Prostate gland (tissue), 2 donors: ENCODE measurements at regions not wholly inside any gene's neighbourhood (a gene's known extent, or its start where the extent isn't known, plus 50 kb on each side); places are given as distances from the start of the nearest gene placed in this dataset.

Experiments
- POLR2AphosphoS5 ChIP-seq: sonication (generic); formaldehyde crosslinking; IDR thresholded peaks from one replicate; pipeline ENCODE4 v1.6.1; 2017; ENCODE audit warnings: antibody characterized with exemption
- TF ChIP-seq, protein P1 (sequence below), 4 experiments: fragments of 200-600 bp in 2 of 4; fragments of 450-650 bp in 2 of 4; sonication (generic) in 2 of 4; IDR thresholded peaks; 1 replicate in 3 of 4; 2 replicates in 1 of 4; pipeline ENCODE4 v1.5.1; 2016 to 2019; ENCODE audit warnings: antibody characterized with exemption in 4 of 4, mild to moderate bottlenecking in 2 of 4, moderate library complexity in 2 of 4

- TF ChIP-seq, protein P1, sequence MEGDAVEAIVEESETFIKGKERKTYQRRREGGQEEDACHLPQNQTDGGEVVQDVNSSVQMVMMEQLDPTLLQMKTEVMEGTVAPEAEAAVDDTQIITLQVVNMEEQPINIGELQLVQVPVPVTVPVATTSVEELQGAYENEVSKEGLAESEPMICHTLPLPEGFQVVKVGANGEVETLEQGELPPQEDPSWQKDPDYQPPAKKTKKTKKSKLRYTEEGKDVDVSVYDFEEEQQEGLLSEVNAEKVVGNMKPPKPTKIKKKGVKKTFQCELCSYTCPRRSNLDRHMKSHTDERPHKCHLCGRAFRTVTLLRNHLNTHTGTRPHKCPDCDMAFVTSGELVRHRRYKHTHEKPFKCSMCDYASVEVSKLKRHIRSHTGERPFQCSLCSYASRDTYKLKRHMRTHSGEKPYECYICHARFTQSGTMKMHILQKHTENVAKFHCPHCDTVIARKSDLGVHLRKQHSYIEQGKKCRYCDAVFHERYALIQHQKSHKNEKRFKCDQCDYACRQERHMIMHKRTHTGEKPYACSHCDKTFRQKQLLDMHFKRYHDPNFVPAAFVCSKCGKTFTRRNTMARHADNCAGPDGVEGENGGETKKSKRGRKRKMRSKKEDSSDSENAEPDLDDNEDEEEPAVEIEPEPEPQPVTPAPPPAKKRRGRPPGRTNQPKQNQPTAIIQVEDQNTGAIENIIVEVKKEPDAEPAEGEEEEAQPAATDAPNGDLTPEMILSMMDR (IDR thresholded peaks at IDR 0.05): no peak
- no peak for TF ChIP-seq POLR2AphosphoS5
These were observed 84.8 kb upstream of the PTPRM start for GRCh38 chr18:7482342-7482741.
